HCT116 (cell line): ENCODE measurements at regions not wholly inside any gene's neighbourhood (a gene's known extent, or its start where the extent isn't known, plus 50 kb on each side); places are given as distances from the start of the nearest gene placed in this dataset.

Source experiments
- TF ChIP-seq, protein P1 (sequence below), 3 experiments: fragments of 200-600 bp in 1 of 3; sonication (generic) in 1 of 3; IDR thresholded peaks in 2 of 3; conservative IDR thresholded peaks in 1 of 3; 2 replicates each; pipeline ENCODE4 v1.5.1; 2012 to 2017; ENCODE audit warnings: low read depth in 2 of 3, low read length in 2 of 3, antibody characterized with exemption in 1 of 3, borderline replicate concordance in 1 of 3, control low read depth in 1 of 3, mild to moderate bottlenecking in 1 of 3, mixed read lengths in 1 of 3, mixed run types in 1 of 3, moderate library complexity in 1 of 3; ENCODE audit not compliant: insufficient read depth in 1 of 3
- TF ChIP-seq, protein P2 (sequence below): IDR thresholded peaks from 2 replicates; pipeline ENCODE4 v1.6.1; 2012

DNA sequence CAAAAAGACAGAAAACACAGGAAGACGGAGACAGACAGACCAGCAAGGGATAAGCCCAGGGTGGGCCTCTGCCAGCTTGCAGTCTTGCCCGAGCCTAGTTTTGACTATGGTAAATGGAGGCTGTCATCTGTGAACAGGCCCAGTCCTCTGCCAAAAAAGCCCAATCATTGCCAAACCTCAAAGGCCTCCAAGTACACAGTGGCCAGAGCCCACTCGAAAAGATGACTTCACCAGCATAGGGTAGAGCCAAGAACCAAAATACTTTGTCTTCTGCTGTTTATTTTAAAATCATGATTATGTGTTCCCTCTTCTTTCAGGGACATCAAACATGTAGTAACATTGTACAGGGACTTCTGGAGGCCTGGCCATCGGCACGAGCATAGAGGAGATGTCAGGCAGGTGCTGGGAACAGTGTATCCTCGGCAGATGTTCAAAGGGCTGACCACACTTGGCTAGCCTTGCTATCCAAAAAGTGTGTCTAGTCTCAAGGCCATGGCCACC lies 66.0 kb downstream of the TTC32 start:
- TF ChIP-seq, protein P1, sequence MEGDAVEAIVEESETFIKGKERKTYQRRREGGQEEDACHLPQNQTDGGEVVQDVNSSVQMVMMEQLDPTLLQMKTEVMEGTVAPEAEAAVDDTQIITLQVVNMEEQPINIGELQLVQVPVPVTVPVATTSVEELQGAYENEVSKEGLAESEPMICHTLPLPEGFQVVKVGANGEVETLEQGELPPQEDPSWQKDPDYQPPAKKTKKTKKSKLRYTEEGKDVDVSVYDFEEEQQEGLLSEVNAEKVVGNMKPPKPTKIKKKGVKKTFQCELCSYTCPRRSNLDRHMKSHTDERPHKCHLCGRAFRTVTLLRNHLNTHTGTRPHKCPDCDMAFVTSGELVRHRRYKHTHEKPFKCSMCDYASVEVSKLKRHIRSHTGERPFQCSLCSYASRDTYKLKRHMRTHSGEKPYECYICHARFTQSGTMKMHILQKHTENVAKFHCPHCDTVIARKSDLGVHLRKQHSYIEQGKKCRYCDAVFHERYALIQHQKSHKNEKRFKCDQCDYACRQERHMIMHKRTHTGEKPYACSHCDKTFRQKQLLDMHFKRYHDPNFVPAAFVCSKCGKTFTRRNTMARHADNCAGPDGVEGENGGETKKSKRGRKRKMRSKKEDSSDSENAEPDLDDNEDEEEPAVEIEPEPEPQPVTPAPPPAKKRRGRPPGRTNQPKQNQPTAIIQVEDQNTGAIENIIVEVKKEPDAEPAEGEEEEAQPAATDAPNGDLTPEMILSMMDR (IDR thresholded peaks at IDR 0.05 in 2 of 3, conservative IDR thresholded peaks at IDR 0.05 in 1 of 3; ENCODE audit: borderline replicate concordance in 1 of 3, insufficient read depth in 1 of 3, low read depth in 2 of 3, low read length in 2 of 3), result no peak
- TF ChIP-seq, protein P2, sequence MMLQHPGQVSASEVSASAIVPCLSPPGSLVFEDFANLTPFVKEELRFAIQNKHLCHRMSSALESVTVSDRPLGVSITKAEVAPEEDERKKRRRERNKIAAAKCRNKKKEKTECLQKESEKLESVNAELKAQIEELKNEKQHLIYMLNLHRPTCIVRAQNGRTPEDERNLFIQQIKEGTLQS, result no peak
